IPS DF 6.9 (cell line): ENCODE measurements at regions not wholly inside any gene's neighbourhood (a gene's known extent, or its start where the extent isn't known, plus 50 kb on each side); places are given as distances from the start of the nearest gene placed in this dataset.
A peak's percentile ranks its signal among the peaks of the same experiment; 100 is the strongest.

Source experiments
- DNase-seq: peaks from one replicate; pipeline ENCODE4 v3.0.0-alpha.2; 2013; ENCODE audit warnings: low read depth, low spot score
- H3K27ac ChIP-seq: one replicate; pipeline ENCODE4 v1.5.1; 2013; ENCODE audit warnings: low read length, control low read depth
- H3K27me3 ChIP-seq: 2 replicates; pipeline ENCODE4 v1.6.1; 2013; ENCODE audit warnings: mild to moderate bottlenecking, low read length; ENCODE audit not compliant: control insufficient read depth, insufficient read depth
- H3K36me3 ChIP-seq: 2 replicates; pipeline ENCODE4 v1.6.1; 2013; ENCODE audit warnings: low read length; ENCODE audit not compliant: control insufficient read depth, insufficient read depth
- H3K4me1 ChIP-seq: 2 replicates; pipeline ENCODE4 v1.6.1; 2013; ENCODE audit warnings: low read length; ENCODE audit not compliant: control insufficient read depth, insufficient read depth
- H3K4me3 ChIP-seq: 2 replicates; pipeline ENCODE4 v1.5.1; 2013; ENCODE audit warnings: mild to moderate bottlenecking, low read length
- H3K9me3 ChIP-seq: 2 replicates; pipeline ENCODE4 v1.6.1; 2013; ENCODE audit warnings: low read length, inconsistent platforms; ENCODE audit not compliant: control insufficient read depth, insufficient read depth
- WGBS: extraction: QIAGEN DNeasy Blood & Tissue Kit; methylation state at CpG from one replicate; pipeline ENCODE4 v1.1.7; 2013; ENCODE audit warnings: mixed read lengths, missing lambda C conversion rate; ENCODE audit not compliant: insufficient read length, insufficient coverage; 5-methylcytosine and 5-hydroxymethylcytosine counted together

- no peaks in the 10 kb centered on the region for H3K9me3 ChIP-seq
- WGBS: no CpG with 5 or more reads among the region's 5 CpGs
- H3K36me3 ChIP-seq: no peaks in the 10 kb centered on the region
- H3K27me3 ChIP-seq: no peaks in the 10 kb centered on the region
- peak; percentile 20 for DNase-seq
- no peak overlapping the region for H3K27ac ChIP-seq
- no peaks in the 10 kb centered on the region for H3K4me1 ChIP-seq
- no peak overlapping the region for H3K4me3 ChIP-seq
Measured at GRCh38 chrX:38871129-38872029, 70.1 kb downstream of the MID1IP1 start.

GRCh38 chrX:38877366-38877765 is 76.1 kb downstream of the MID1IP1 start:
- no peak for DNase-seq
- Histone ChIP-seq H3K4me3 (no peak overlapping the region), H3K27ac (no peak overlapping the region), H3K4me1 (peaks cover 2% of the 10 kb centered on the region; the same call in 1 of the 2 replicates), H3K9me3 (no peaks in the 10 kb centered on the region), H3K36me3 (no peaks in the 10 kb centered on the region), H3K27me3 (no peaks in the 10 kb centered on the region)
- WGBS: no CpG with 5 or more reads among the region's 2 CpGs

DNA sequence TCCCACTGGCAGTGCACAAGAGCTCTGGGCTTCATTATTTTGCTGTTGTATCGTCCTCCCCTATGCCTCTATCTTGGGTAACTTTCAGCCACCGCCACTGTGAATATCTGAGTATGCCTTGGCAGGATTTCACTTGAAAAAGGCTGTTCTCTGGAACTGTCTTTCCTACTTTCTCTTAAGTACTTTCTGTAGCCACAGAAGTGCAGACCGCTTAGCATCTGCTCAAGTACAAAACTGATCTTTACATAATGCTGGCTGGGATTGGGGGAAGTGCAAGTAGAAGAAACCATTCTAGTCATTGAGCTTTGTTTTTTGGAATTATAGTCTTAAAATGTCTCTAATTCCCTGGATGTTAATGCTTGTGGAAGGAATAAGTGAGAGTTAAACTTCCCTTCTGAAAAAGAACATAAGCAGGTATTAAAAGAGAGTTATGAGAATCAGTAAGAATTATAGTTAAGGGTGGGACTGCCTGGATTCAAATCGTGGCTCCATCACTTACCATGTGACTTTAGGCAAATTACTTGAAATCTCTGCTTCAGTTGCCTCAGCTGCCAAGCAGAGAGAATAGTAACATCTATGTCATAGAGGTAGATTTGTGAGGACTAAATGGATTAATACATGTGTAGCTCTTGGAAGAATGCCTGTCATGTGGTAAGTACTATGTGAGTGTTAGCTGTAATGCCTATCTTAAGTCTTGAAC is 77.5 kb downstream of the MID1IP1 start:
- no peaks in the 10 kb centered on the region for H3K36me3 ChIP-seq
- DNase-seq: no peak
- H3K4me1 ChIP-seq: peaks cover 2% of the 10 kb centered on the region; the same call in 1 of the 2 replicates
- no peaks in the 10 kb centered on the region for H3K9me3 ChIP-seq
- H3K4me3 ChIP-seq: no peak overlapping the region
- no CpG with 5 or more reads among the region's 4 CpGs for WGBS
- no peaks in the 10 kb centered on the region for H3K27me3 ChIP-seq
- no peak overlapping the region for H3K27ac ChIP-seq

GRCh38 chrX:38879631-38880220 is 78.5 kb downstream of the MID1IP1 start:
- WGBS: no CpG with 5 or more reads among the region's 4 CpGs
- peaks cover 2% of the 10 kb centered on the region; the same call in 1 of the 2 replicates for H3K4me1 ChIP-seq
- no peaks in the 10 kb centered on the region for H3K9me3 ChIP-seq
- H3K27me3 ChIP-seq: no peaks in the 10 kb centered on the region
- H3K27ac ChIP-seq: no peak overlapping the region
- no peak overlapping the region for H3K4me3 ChIP-seq
- no peak for DNase-seq
- no peaks in the 10 kb centered on the region for H3K36me3 ChIP-seq

DNA sequence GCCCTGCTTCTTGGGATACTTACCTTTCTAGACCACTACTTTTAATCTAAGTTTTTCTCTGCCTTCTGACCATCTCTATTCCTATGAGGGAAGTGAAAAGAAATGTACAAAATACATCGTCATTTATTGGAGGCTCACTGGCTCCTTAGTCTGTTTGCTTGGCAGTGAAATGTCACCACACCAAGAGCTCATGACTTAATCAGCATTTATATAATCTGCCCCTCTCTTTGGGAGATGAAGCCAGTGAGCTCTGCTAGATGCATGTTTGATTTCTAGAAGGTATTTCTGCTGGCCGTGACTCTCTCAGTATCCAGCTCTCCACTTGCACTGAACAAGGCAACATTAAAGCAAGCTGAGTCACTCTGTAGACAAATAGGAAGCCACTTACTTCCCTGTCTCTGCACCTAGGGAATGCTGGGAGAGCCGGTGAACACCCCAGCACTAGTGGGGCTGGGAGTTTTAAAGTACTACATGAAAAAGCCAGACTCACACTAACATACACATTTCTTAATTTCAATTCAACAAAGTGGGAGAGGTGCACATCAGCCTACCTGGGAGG is 79.1 kb downstream of the MID1IP1 start:
- Histone ChIP-seq H3K27ac (no peak overlapping the region), H3K27me3 (no peaks in the 10 kb centered on the region), H3K4me1 (peaks cover 2% of the 10 kb centered on the region; the same call in 1 of the 2 replicates), H3K36me3 (no peaks in the 10 kb centered on the region), H3K9me3 (no peaks in the 10 kb centered on the region), H3K4me3 (no peak overlapping the region)
- WGBS: no CpG with 5 or more reads among the region's 3 CpGs
- DNase-seq: no peak

DNA sequence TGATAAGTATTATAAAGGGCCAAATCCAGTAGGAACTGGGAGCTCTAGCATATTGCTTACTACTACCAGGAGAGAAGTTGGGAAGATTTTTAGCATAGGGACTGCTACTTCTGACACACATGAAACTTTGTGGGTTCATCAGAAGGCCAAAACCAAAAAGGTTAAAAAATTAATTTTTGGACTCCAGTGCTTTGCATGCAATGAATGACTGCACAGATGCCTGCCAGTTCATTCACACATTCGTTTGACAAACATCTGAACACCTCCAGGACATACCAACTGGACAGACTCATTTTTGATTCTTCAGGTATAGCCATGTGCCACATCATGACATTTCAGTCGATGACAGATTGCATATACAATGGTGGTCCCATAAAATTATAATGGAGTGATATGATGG is 79.8 kb downstream of the MID1IP1 start:
- Histone ChIP-seq H3K36me3 (no peaks in the 10 kb centered on the region), H3K4me1 (peaks cover 2% of the 10 kb centered on the region; the same call in 1 of the 2 replicates), H3K27ac (no peak overlapping the region), H3K27me3 (no peaks in the 10 kb centered on the region), H3K9me3 (no peaks in the 10 kb centered on the region), H3K4me3 (no peak overlapping the region)
- no peak for DNase-seq
- WGBS: no CpG with 5 or more reads among the region's 2 CpGs

DNA sequence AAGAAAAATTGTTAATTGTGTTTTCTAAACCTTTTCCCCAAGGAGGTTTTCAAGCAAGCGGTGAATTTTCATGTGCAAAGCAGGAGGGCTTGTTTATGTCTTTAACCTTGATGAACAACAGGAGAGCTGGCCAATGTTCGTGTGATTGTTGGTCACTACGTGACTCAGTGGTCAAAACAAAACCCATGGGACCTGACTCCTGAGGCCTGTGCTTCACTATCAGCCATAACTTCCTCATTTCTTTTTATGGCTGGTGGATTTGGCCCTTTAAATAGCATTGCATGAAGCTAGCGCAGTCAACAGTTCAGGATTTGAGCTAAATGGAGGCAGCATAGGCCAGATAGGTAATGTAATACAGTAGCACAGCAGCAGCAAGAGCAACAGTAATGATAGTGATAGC is 80.5 kb downstream of the MID1IP1 start:
- H3K36me3 ChIP-seq: no peaks in the 10 kb centered on the region
- WGBS: no CpG with 5 or more reads among the region's 4 CpGs
- no peaks in the 10 kb centered on the region for H3K27me3 ChIP-seq
- DNase-seq: no peak
- no peak overlapping the region for H3K27ac ChIP-seq
- H3K4me1 ChIP-seq: peaks cover 2% of the 10 kb centered on the region; the same call in 1 of the 2 replicates
- no peaks in the 10 kb centered on the region for H3K9me3 ChIP-seq
- no peak overlapping the region for H3K4me3 ChIP-seq

DNA sequence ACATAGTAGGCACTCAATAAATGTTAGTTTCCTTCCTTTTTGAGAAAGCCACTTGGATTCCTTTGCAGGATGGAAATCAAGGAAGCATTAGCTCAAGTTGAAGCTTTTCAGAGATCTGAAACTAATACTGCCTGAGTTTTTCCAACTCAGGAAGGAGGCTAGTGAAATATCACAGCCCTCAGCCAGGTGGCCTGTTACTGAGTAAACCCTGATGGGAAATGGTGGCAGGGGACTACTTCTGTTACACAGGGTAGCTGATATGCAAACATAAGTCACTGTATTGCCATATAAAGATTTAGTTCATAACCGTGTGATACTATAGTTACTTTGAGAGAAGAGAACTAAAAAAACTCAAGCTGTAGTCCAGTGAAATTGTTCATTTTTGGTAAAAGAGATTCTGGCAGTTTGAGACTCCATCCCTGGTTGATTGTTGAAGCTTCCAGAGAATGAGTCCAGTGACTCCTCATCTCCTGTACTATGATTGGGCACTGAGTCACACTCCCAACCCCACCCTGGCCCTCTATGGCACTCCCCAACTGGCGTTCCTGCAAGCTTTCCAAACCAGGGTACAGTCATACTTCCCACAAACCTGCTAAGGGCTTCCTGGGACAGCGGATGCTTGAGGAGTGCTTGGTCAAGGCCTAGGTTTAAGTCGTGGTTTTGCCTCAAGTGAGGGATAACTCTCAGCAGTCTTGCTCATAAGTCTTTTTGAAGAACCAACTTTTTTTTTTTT is 81.8 kb downstream of the MID1IP1 start:
- Histone ChIP-seq H3K4me3 (no peak overlapping the region), H3K4me1 (no peaks in the 10 kb centered on the region), H3K9me3 (no peaks in the 10 kb centered on the region), H3K27me3 (no peaks in the 10 kb centered on the region), H3K27ac (no peak overlapping the region), H3K36me3 (no peaks in the 10 kb centered on the region)
- WGBS: no CpG with 5 or more reads among the region's 4 CpGs
- no peak for DNase-seq

DNA sequence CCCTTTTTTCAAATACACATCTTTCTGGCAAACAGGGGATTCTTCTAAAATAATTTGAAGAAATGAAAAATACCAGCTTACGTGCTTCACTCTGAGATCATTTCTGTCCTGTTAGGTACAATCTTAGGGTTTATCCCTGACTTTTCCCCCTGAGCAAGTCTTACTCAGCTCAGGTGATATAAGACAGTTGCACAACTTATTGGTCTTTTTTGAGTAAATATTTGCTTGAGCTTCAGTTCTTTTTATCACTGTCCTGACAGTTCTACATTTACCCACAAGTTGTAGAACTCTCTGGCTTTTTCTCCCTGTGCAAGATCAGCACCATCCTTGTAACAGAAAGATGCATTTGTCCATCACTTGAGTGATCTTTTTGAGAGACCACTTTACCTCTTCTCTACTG is 84.9 kb downstream of the MID1IP1 start:
- Histone ChIP-seq H3K36me3 (no peaks in the 10 kb centered on the region), H3K9me3 (no peaks in the 10 kb centered on the region), H3K27me3 (no peaks in the 10 kb centered on the region), H3K4me1 (no peaks in the 10 kb centered on the region), H3K4me3 (no peak overlapping the region), H3K27ac (no peak overlapping the region)
- no CpG with 5 or more reads among the region's 1 CpG for WGBS
- no peak for DNase-seq

GRCh38 chrX:38887222-38887621 is 86.0 kb downstream of the MID1IP1 start:
- no peaks in the 10 kb centered on the region for H3K27me3 ChIP-seq
- no peaks in the 10 kb centered on the region for H3K9me3 ChIP-seq
- no CpG with 5 or more reads among the region's 2 CpGs for WGBS
- no peaks in the 10 kb centered on the region for H3K36me3 ChIP-seq
- H3K27ac ChIP-seq: no peak overlapping the region
- DNase-seq: no peak
- H3K4me3 ChIP-seq: no peak overlapping the region
- no peaks in the 10 kb centered on the region for H3K4me1 ChIP-seq
